ENCODE measurements at regions not wholly inside any gene's neighbourhood (a gene's known extent, or its start where the extent isn't known, plus 50 kb on each side); places are given as distances from the start of the nearest gene placed in this dataset.

GRCh38 chr12:93273834-93274564 is 103.7 kb upstream of the NUDT4 start:
- H3K4me1 ChIP-seq, result no peaks in the 10 kb centered on the region
- H3K36me3 ChIP-seq, result no peaks in the 10 kb centered on the region
- WGBS, 2 donors, result 69 to 76% methylated on average over 8 of the region's 8 CpGs
- no peaks in the 10 kb centered on the region for H3K27me3 ChIP-seq
- no peak for DNase-seq (ENCODE audit: low spot score in 2 of 2)
- H3K27ac ChIP-seq, result no peak overlapping the region
- no peaks in the 10 kb centered on the region for H3K9me3 ChIP-seq
- TF ChIP-seq POLR2A (IDR thresholded peaks at IDR 0.05) (no peak), EP300 (IDR thresholded peaks at IDR 0.05) (no peak), CTCF (IDR thresholded peaks at IDR 0.05) (no peak)
- H3K4me3 ChIP-seq, result no peak overlapping the region

- no peaks in the 10 kb centered on the region for H3K9me3 ChIP-seq
- H3K27me3 ChIP-seq, result no peaks in the 10 kb centered on the region
- H3K4me3 ChIP-seq, result no peak overlapping the region
- DNase-seq (ENCODE audit: low spot score in 2 of 2), result no peak
- H3K27ac ChIP-seq, result no peak overlapping the region
- TF ChIP-seq CTCF (IDR thresholded peaks at IDR 0.05) (no peak), EP300 (IDR thresholded peaks at IDR 0.05) (no peak), POLR2A (IDR thresholded peaks at IDR 0.05) (no peak)
- 93 to 96% methylated on average over 9 of the region's 9 CpGs for WGBS, 2 donors
- H3K4me1 ChIP-seq, result no peaks in the 10 kb centered on the region
- no peaks in the 10 kb centered on the region for H3K36me3 ChIP-seq
Measured at GRCh38 chr12:93274937-93275336, 102.8 kb upstream of the NUDT4 start.

GRCh38 chr12:93275589-93275988 is 102.1 kb upstream of the NUDT4 start:
- no peak overlapping the region for H3K27ac ChIP-seq
- WGBS, 2 donors, result 96 to 97% methylated on average over 7 of the region's 7 CpGs
- DNase-seq (ENCODE audit: low spot score in 2 of 2), result no peak
- no peaks in the 10 kb centered on the region for H3K4me1 ChIP-seq
- H3K36me3 ChIP-seq, result no peaks in the 10 kb centered on the region
- no peaks in the 10 kb centered on the region for H3K9me3 ChIP-seq
- H3K4me3 ChIP-seq, result no peak overlapping the region
- TF ChIP-seq POLR2A (IDR thresholded peaks at IDR 0.05) (no peak), EP300 (IDR thresholded peaks at IDR 0.05) (no peak), CTCF (IDR thresholded peaks at IDR 0.05) (no peak)
- no peaks in the 10 kb centered on the region for H3K27me3 ChIP-seq

GRCh38 chr12:93279565-93280412 is 97.9 kb upstream of the NUDT4 start:
- no peaks in the 10 kb centered on the region for H3K27me3 ChIP-seq
- no peak overlapping the region for H3K27ac ChIP-seq
- H3K36me3 ChIP-seq, result no peaks in the 10 kb centered on the region
- no peak for DNase-seq (ENCODE audit: low spot score in 2 of 2)
- WGBS, 2 donors, result 50 to 55% methylated on average over 2 of the region's 2 CpGs
- H3K4me3 ChIP-seq, result no peak overlapping the region
- no peaks in the 10 kb centered on the region for H3K9me3 ChIP-seq
- H3K4me1 ChIP-seq, result no peaks in the 10 kb centered on the region
- TF ChIP-seq CTCF (IDR thresholded peaks at IDR 0.05), result no peak

- WGBS, 2 donors, result 83 to 92% methylated on average over 3 of the region's 3 CpGs
- H3K27ac ChIP-seq, result no peak overlapping the region
- no peak overlapping the region for H3K4me3 ChIP-seq
- H3K36me3 ChIP-seq, result no peaks in the 10 kb centered on the region
- H3K27me3 ChIP-seq, result no peaks in the 10 kb centered on the region
- no peak for TF ChIP-seq CTCF (IDR thresholded peaks at IDR 0.05)
- no peak for TF ChIP-seq POLR2A (IDR thresholded peaks at IDR 0.05)
- TF ChIP-seq EP300 (IDR thresholded peaks at IDR 0.05), result no peak
- no peaks in the 10 kb centered on the region for H3K4me1 ChIP-seq
- DNase-seq (ENCODE audit: low spot score in 2 of 2), result no peak
- no peaks in the 10 kb centered on the region for H3K9me3 ChIP-seq
Measured at GRCh38 chr12:93287149-93287548, 90.6 kb upstream of the NUDT4 start.

Measured in tibial nerve (tissue), 4 donors.